Motor neuron (in vitro differentiated cells): ENCODE measurements at regions not wholly inside any gene's neighbourhood (a gene's known extent, or its start where the extent isn't known, plus 50 kb on each side); places are given as distances from the start of the nearest gene placed in this dataset.

ENCODE experiments used
- ATAC-seq, 8 experiments: fragments of 200-7000 bp; cut with Tn5 transposase; replicated peaks in 6 of 8; 2 replicates each; pipeline ENCODE4 v1.8.0; 2021; ENCODE audit warnings: mild to moderate bottlenecking in 8 of 8, moderate library complexity in 8 of 8
- H3K27ac ChIP-seq, 2 donors: fragments of 250-450 bp; sonication (Bioruptor Pico); 2 replicates each; pipeline ENCODE4 v1.9.0; 2021; ENCODE audit warnings: antibody characterized with exemption in 2 of 2, mild to moderate bottlenecking in 2 of 2, moderate library complexity in 1 of 2
- H3K4me1 ChIP-seq, 2 donors: fragments of 250-450 bp; sonication (Bioruptor Pico); replicated peaks in 1 of 2; 2 replicates each; pipeline ENCODE4 v1.6.1; 2021; ENCODE audit warnings: antibody characterized with exemption in 2 of 2, mild to moderate bottlenecking in 2 of 2, moderate library complexity in 1 of 2
- H3K4me3 ChIP-seq, 5 donors: fragments of 250-450 bp; sonication (Bioruptor Pico); 2 replicates each; pipeline ENCODE4 v1.9.0; 2021; ENCODE audit warnings: antibody characterized with exemption in 5 of 5, mild to moderate bottlenecking in 5 of 5, moderate library complexity in 4 of 5
- WGBS, 10 experiments: fragments of 450-650 bp; shearing (Covaris generic); methylation state at CpG; one replicate each; pipeline ENCODE4 v1.0.0; 2022; 5-methylcytosine and 5-hydroxymethylcytosine counted together
- in situ Hi-C, 9 experiments: fragments of 400-800 bp; cut with MboI; loops; one replicate each; pipeline ENCODE4 v1.15.0; 2021; ENCODE audit warnings: low sequenced_read_pairs in 9 of 9, low pct_unique_long_range_greater_than_20kb in 2 of 9; ENCODE audit not compliant: unreplicated experiment in 9 of 9

DNA sequence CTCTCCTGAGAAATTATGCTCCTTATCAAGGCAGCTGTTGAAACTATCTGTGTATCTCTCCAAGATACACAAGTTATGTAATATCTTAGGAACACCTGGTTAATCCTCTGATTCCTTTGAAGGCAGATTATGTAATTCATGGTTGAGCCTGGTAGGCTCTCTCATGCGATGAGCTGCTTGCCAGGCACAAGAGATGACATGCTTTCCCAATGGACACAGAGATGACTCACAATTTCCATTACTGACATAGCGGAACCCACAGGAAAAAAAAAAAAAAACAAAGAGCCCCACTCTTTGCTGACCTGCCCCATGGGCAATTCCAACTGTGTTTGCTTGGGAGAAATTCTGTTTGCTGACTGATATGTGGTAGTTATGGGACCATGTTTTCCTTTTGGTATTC lies 736.4 kb upstream of the PHF14 start:
- in situ Hi-C loops: loop anchor here in 1 of 9 experiments (25.0 kb wide), 1 partner anchor 100 kb away; no protein-coding TSS in a partner anchor
- no peaks in the 10 kb centered on the region for H3K4me1 ChIP-seq
- ATAC-seq: peak in 1 of 8 experiments; percentile 43
- no peak overlapping the region for H3K4me3 ChIP-seq
- H3K27ac ChIP-seq: no peak overlapping the region
- 10 to 100% (median 67%) methylated on average over 1 to 2 of the region's 2 CpGs; no CpG with 5 or more reads in 2 of the 10 experiments for WGBS, 10 experiments

DNA sequence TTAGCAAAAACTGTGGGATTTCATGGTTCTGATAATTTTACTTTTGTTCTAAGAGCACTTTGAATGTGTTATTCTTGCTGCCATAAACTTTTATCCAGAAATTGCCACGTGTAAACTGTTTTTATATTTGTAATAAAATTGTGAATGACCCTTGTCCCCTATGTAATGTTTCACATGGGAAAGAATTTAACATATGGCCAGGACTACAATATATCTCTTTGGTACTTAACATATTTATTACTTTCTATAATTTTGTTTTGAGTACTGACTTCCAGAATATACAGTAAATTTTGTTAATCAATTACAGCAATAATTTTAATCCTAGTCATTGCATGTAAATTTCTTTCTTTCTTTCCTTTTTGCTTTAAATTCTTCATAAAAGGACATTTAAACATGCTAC lies 735.0 kb upstream of the PHF14 start:
- ATAC-seq: no peak
- in situ Hi-C loops: loop anchor here in 1 of 9 experiments (25.0 kb wide), 1 partner anchor 101 kb away; no protein-coding TSS in a partner anchor
- 0 to 80% (median 27%) methylated on average over 1 of the region's 1 CpG for WGBS, 10 experiments

DNA sequence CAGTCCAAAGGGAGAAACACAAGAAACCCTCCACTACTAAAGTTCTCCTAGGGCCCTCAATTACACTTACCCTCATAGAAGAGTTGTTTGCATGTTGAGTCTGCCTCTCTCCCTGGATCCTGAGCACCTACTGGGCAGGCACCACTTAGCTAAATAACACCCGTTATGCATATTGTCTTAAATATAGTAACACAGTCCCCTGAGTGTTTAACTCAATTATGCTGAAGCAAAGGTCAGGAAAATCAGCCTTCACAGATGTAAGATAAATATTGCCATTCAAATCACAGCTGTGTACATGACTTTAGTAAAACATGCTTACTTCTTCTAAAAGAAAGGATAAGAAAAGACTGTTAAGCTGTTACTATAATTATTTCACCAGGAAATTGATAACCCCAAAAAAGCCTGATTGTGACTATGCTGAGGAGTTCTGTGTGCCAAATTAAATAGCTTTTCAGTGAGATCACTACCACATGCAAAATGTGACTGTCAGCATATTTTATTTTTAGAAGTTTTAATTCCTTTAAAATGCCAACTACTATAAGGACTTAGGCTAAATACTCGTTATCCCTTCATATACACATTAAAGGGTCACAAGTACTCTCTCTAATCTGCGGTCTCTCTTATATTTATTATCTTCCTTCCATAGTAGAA lies 733.9 kb upstream of the PHF14 start:
- WGBS, 10 experiments: 4 to 75% (median 40%) methylated on average over 1 to 3 of the region's 3 CpGs; no CpG with 5 or more reads in 1 of the 10 experiments
- Histone ChIP-seq H3K4me3 (no peak overlapping the region), H3K4me1 (no peaks in the 10 kb centered on the region), H3K27ac (no peak overlapping the region)
- ATAC-seq: peak in 1 of 8 experiments; percentile 81
- in situ Hi-C loops: loop anchor here in 1 of 9 experiments (25.0 kb wide), 1 partner anchor 103 kb away; no protein-coding TSS in a partner anchor

More for the DNA sequence above, 735.0 kb upstream of the PHF14 start:
- no peaks in the 10 kb centered on the region for H3K4me1 ChIP-seq
- H3K27ac ChIP-seq: no peak overlapping the region
- no peak overlapping the region for H3K4me3 ChIP-seq

DNA sequence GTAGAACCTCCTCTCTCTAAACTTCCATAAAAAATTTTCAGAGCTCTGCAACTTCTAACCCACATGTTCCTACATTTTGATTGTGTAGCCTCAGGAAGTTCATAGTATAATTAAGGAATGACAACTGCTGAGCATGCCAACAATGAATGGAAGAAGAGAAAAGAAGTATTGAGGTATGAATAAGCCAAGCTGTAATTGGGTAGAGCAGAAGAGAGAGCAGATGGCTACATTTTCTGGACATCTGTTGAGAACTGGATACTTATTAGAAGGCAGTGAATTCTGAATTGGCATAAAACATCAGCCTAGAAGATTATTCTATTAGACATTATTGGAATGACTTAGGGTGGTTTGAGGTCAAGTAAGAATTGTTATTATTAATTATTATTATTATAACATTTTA lies 728.3 kb upstream of the PHF14 start:
- Histone ChIP-seq H3K4me1 (no peaks in the 10 kb centered on the region), H3K4me3 (no peak overlapping the region), H3K27ac (no peak overlapping the region)
- no peak for ATAC-seq
- in situ Hi-C loops: loop anchor here in 1 of 9 experiments (25.0 kb wide), 1 partner anchor 108 kb away; no protein-coding TSS in a partner anchor

DNA sequence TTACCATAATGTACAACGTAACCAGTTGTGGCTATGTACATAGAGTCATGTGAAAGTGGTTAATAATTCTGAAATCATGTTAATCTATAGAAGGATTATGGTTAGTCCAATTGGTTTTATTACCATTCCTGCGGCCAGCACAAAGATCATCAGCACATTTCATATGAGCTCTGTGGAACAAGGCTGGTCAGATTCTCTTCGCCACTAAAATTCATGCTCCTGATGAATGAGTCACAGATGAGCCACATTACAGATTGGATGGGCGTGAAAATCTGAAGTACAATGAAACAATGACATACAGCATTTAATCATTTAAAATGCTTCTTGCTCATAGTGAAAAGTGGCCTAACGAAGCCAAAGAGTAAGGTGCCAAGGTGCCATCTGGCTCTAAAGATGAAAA lies 716.2 kb upstream of the PHF14 start:
- in situ Hi-C loops: no loop called here
- H3K4me1 ChIP-seq: peaks cover 0 to 5% of the 10 kb centered on the region in 2 donors
- H3K4me3 ChIP-seq: no peak overlapping the region
- WGBS, 10 experiments: 4 to 73% (median 55%) methylated on average over 2 to 5 of the region's 5 CpGs
- no peak overlapping the region for H3K27ac ChIP-seq
- ATAC-seq: peak in 5 of 8 experiments; percentile 58 to 81 (median 75)

DNA sequence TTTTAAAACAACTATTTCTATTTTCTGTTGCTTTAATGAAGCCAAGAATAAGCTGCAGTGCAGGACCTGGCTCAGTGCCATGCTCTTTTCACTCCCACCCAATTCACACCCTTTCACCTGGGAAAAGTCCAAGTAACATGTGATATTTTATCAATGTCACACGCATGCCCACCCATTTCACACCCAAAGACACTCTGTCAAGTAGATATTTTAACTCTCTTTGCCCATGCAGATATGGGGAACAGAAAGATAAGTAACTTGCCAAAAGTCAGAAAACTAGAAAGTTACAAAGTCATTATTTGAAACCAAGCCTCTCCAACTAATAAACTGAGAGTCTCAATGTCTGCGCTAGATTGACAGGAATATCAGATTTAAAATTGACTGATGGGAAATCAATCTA lies 706.7 kb upstream of the PHF14 start:
- 0 to 100% (median 86%) methylated on average over 1 to 2 of the region's 2 CpGs; no CpG with 5 or more reads in 3 of the 10 experiments for WGBS, 10 experiments
- Histone ChIP-seq H3K27ac (no peak overlapping the region), H3K4me3 (no peak overlapping the region), H3K4me1 (no peaks in the 10 kb centered on the region)
- ATAC-seq: no peak
- in situ Hi-C loops: no loop called here

DNA sequence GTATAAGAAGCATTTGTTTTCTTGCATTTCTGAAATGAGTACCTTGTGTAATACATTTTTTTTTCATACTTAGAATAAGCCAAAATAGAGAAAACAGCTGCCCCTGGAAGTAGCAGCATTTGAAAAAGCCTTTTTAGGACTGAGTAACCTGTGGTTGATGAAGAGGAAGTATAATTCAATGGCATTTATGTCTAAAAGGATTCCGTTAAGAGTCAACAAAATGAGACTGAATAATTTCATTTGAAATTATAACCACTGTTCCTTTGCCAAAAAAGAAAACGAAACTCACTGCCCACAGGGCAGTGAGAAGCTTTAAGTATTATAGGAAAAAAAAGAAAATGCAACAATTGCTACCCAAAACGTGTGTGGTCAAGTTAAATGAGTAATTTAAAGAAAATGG lies 705.6 kb upstream of the PHF14 start:
- H3K27ac ChIP-seq: no peak overlapping the region
- no peaks in the 10 kb centered on the region for H3K4me1 ChIP-seq
- in situ Hi-C loops: no loop called here
- WGBS, 10 experiments: 0 to 71% (median 32%) methylated on average over 1 to 3 of the region's 3 CpGs
- ATAC-seq: no peak
- H3K4me3 ChIP-seq: no peak overlapping the region

DNA sequence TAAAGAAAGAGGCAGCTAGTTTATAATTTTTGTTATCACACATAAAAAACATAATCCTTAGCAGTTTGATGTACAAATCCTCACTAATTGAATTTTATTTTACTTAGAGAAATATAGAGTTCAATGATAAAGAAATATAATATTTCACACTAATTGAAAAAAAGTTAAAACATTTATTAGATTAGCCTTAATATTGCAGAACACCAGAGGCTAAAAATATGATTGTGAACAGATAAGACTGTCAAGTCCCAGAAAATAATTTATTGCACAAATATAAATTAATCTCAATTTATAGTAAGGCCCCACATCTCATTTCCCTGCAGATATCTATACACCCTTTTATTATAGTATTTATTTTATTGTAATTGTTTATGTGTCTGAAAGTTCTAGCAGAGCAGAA lies 690.8 kb upstream of the PHF14 start:
- in situ Hi-C loops: no loop called here
- no peak overlapping the region for H3K4me3 ChIP-seq
- H3K4me1 ChIP-seq: peaks cover 0 to 4% of the 10 kb centered on the region in 2 donors
- H3K27ac ChIP-seq: no peak overlapping the region
- ATAC-seq: no peak

DNA sequence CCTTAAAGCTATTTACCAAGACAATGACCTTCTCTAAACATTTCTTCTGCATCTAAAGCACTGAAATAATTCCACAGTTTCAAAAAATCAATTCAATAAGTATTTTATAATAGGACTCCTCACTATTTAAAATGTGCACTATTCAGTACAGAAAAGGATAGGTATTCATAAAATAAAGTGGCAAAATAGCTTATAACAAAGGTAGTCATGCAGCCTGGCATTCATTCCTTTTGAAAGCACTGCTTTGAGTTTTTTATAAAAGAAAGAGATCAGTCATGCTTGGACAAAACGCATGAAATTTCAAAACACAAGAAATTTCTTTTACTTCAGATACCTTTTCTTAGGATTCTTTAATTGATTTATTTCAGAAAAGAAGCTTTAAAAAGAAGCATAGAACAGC lies 689.7 kb upstream of the PHF14 start:
- no peak overlapping the region for H3K27ac ChIP-seq
- no peak overlapping the region for H3K4me3 ChIP-seq
- 0 to 100% (median 64%) methylated on average over 1 of the region's 1 CpG; no CpG with 5 or more reads in 3 of the 10 experiments for WGBS, 10 experiments
- peaks cover 0 to 4% of the 10 kb centered on the region in 2 donors for H3K4me1 ChIP-seq
- in situ Hi-C loops: no loop called here
- no peak for ATAC-seq

DNA sequence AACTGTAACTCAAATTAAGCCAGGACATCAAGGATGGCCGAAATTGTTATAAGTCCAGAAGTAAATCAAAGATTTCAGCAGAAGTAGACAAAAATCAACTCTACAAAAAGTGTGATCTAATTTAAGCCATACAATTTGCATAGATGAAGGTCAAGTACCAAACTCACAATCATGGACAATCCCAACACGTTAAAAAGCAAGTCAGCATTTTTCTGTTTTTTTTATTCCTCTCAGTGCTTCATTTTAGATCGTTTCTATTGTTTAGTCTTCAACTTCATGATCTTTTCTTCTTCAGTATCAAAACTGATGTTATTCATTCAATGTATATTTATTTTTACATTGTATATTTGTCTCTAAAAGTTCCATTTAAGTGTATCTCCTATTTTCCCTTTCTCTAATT lies 674.3 kb upstream of the PHF14 start:
- peaks cover 2 to 4% of the 10 kb centered on the region in 2 donors for H3K4me1 ChIP-seq
- ATAC-seq: no peak
- no peak overlapping the region for H3K27ac ChIP-seq
- in situ Hi-C loops: no loop called here
- 0 to 93% (median 71%) methylated on average over 1 to 3 of the region's 3 CpGs for WGBS, 10 experiments
- H3K4me3 ChIP-seq: no peak overlapping the region

DNA sequence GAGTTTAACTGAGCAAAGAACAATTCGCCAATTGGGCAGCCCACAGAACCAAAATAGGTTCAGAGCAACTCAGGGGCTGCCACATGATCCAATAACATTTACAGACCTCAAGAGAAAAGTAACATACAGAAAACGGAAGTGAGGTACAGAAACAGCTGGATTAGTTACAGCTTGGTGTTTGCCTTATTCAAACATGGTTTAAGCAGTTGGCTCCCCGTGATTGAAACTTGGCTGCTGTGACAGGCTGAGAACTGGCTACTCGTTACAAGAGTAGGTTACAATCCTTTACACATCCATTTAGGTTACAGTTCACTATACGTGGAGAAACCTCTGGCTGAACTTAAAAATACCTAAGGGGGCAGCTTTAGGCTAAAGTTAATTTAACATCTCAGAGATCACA lies 673.1 kb upstream of the PHF14 start:
- no peak for ATAC-seq
- 0 to 90% (median 48%) methylated on average over 1 to 5 of the region's 5 CpGs for WGBS, 10 experiments
- Histone ChIP-seq H3K4me3 (no peak overlapping the region), H3K27ac (no peak overlapping the region), H3K4me1 (peaks cover 2 to 4% of the 10 kb centered on the region in 2 donors)
- in situ Hi-C loops: no loop called here

DNA sequence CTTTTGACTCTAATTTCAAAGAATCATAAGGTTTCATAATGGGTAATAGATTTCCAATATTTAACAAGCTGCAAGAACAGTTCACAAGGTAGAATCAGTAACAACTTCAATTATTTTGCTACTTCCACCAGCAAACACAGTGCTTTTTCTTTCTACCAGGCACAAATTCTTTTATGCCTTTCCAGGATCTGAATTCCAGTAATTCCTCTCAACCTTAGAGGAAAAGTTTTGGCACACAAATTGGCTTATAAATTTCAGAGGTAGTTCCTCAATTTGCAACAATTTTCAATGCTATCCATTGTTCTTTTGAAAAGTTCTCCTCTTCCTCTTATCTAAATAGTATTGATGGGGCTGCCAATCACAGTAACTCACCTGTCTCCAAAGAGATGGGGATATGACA lies 665.4 kb upstream of the PHF14 start:
- in situ Hi-C loops: no loop called here
- ATAC-seq: no peak
- Histone ChIP-seq H3K4me1 (no peaks in the 10 kb centered on the region), H3K27ac (no peak overlapping the region), H3K4me3 (no peak overlapping the region)

DNA sequence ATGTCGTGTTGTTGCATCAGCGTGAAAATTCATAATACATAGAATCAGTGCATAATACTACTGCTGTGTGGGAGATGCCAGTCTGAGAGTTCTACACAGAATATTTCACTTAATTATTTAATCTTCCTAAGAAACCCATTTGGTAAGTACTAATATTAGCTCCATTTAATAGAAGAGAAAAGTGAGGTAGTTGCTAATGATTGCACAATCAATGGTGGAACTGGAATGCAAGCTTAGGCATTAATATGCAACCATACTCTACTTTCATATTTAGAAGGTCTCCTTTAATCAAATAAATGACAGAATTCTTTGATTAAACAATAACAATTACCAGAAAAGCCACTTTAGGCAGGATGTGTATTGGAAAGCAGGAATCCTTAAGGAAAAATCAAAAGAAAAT lies 660.7 kb upstream of the PHF14 start:
- H3K27ac ChIP-seq: no peak overlapping the region
- in situ Hi-C loops: no loop called here
- H3K4me1 ChIP-seq: no peaks in the 10 kb centered on the region
- no peak for ATAC-seq
- H3K4me3 ChIP-seq: no peak overlapping the region
- WGBS, 10 experiments: 30 to 100% (median 87%) methylated on average over 2 of the region's 2 CpGs; no CpG with 5 or more reads in 2 of the 10 experiments

DNA sequence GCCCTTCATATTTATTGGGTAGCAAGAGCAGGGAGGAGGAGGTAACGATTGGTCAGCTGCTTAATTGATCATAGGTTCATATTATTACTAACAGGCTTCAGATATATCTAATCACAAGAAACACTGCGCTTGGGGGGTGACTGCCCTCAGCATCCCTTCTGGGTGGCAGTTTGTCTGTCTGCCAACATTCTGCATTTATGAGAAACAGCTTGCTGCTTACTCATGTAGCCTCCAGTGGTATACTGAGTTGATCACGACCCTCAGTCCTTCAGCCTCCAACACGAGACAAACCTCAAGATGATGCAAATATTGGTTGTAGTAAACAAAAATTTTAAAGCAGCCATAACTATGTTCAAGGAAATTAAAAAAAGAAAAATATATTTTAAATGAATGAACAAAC lies 657.8 kb upstream of the PHF14 start:
- Histone ChIP-seq H3K27ac (no peak overlapping the region), H3K4me3 (no peak overlapping the region), H3K4me1 (no peaks in the 10 kb centered on the region)
- in situ Hi-C loops: no loop called here
- 0 to 100% (median 70%) methylated on average over 1 to 4 of the region's 4 CpGs; no CpG with 5 or more reads in 1 of the 10 experiments for WGBS, 10 experiments
- no peak for ATAC-seq
